H1 (cell line): ENCODE measurements at regions not wholly inside any gene's neighbourhood (a gene's known extent, or its start where the extent isn't known, plus 50 kb on each side); places are given as distances from the start of the nearest gene placed in this dataset.

Experiments used
- CTCF ChIA-PET: fragments of 300-600 bp; sonication (Branson Sonifier 250); formaldehyde crosslinking; loops from one replicate; lab custom pipeline; 2021; ENCODE audit not compliant: partially characterized antibody; lab: Charles Lee
- POLR2A ChIA-PET: fragments of 300-600 bp; sonication (Branson Sonifier 250); formaldehyde crosslinking; loops from one replicate; lab custom pipeline; 2021; ENCODE audit warnings: inconsistent platforms; ENCODE audit not compliant: partially characterized antibody; lab: Charles Lee
- DNase-seq, 2 experiments: peaks; one replicate each; pipeline versions ENCODE4 v3.0.0 to v3.0.0-alpha.2; 2010 to 2022; ENCODE audit warnings: low spot score in 2 of 2, low read depth in 1 of 2, mixed read lengths in 1 of 2
- FAIRE-seq: peaks from 2 replicates; lab custom pipeline; 2011; peaks lifted over from hg19 to GRCh38; lab: Jason Lieb, UNC
- H2AFZ ChIP-seq: 2 replicates; pipeline ENCODE4 v1.8.1; 2012; ENCODE audit warnings: low read length, inconsistent platforms
- H2AK5ac ChIP-seq: 2 replicates; pipeline ENCODE4 v1.6.1; 2013; ENCODE audit warnings: low read depth, low read length
- H2BK120ac ChIP-seq: replicated peaks from 2 replicates; pipeline ENCODE3; 2013; ENCODE audit warnings: low read depth, low read length, inconsistent platforms
- H2BK12ac ChIP-seq: 2 replicates; pipeline ENCODE4 v1.6.1; 2013; ENCODE audit warnings: low read depth, low read length
- H2BK15ac ChIP-seq: 2 replicates; pipeline ENCODE4 v1.6.1; 2013; ENCODE audit warnings: low read length
- H2BK20ac ChIP-seq: 2 replicates; pipeline ENCODE4 v1.6.1; 2013; ENCODE audit warnings: low read length
- H2BK5ac ChIP-seq: 2 replicates; pipeline ENCODE4 v1.6.1; 2013; ENCODE audit warnings: low read depth, low read length
- H3K14ac ChIP-seq: 2 replicates; pipeline ENCODE4 v1.6.1; 2013; ENCODE audit warnings: inconsistent platforms; ENCODE audit not compliant: insufficient read length
- H3K18ac ChIP-seq: 2 replicates; pipeline ENCODE4 v1.6.1; 2013; ENCODE audit warnings: low read length; ENCODE audit errors: extremely low read depth
- H3K23ac ChIP-seq: 2 replicates; pipeline ENCODE4 v1.6.1; 2013; ENCODE audit warnings: inconsistent platforms; ENCODE audit not compliant: insufficient read length
- H3K23me2 ChIP-seq: 2 replicates; pipeline ENCODE4 v1.6.1; 2013; ENCODE audit warnings: low read depth, low read length
- H3K27ac ChIP-seq: 2 replicates; pipeline ENCODE4 v1.6.1; 2011; ENCODE audit warnings: low read depth, low read length, inconsistent platforms
- H3K27me3 ChIP-seq, 4 experiments: replicated peaks in 1 of 4; 1 replicate in 1 of 4; 2 replicates in 3 of 4; pipeline versions ENCODE4 v1.6.1 to v1.8.1; 2011 to 2013; ENCODE audit warnings: low read length in 3 of 4, mild to moderate bottlenecking in 3 of 4, inconsistent platforms in 2 of 4, mixed read lengths in 2 of 4, moderate library complexity in 1 of 4; ENCODE audit not compliant: control insufficient read depth in 3 of 4, insufficient read depth in 3 of 4; ENCODE audit errors: extremely low read depth in 1 of 4
- H3K36me3 ChIP-seq, 4 experiments: 2 replicates each; pipeline versions ENCODE4 v1.6.1 to v1.8.1; 2011 to 2013; ENCODE audit warnings: mild to moderate bottlenecking in 4 of 4, low read length in 3 of 4, moderate library complexity in 2 of 4, control low read depth in 1 of 4, inconsistent platforms in 1 of 4; ENCODE audit not compliant: insufficient read depth in 4 of 4, control insufficient read depth in 2 of 4
- H3K4ac ChIP-seq: replicated peaks from 2 replicates; pipeline ENCODE3; 2013; ENCODE audit warnings: low read length, low read depth, mixed read lengths, inconsistent platforms; ENCODE audit not compliant: insufficient read length
- H3K4me1 ChIP-seq, 4 experiments: replicated peaks in 1 of 4; 1 replicate in 1 of 4; 2 replicates in 3 of 4; pipeline versions ENCODE4 v1.6.1 to v1.8.1; 2011 to 2013; ENCODE audit warnings: low read length in 3 of 4, inconsistent platforms in 2 of 4, mixed read lengths in 1 of 4; ENCODE audit not compliant: insufficient read depth in 4 of 4, control insufficient read depth in 3 of 4
- H3K4me2 ChIP-seq, 2 experiments: 2 replicates each; pipeline versions ENCODE4 v1.6.1 to v1.8.1; 2011 to 2013; ENCODE audit warnings: low read depth in 2 of 2, low read length in 2 of 2, control low read depth in 1 of 2, inconsistent platforms in 1 of 2, mild to moderate bottlenecking in 1 of 2; ENCODE audit not compliant: insufficient read depth in 1 of 2
- H3K4me3 ChIP-seq, 4 experiments: fragments of 200-600, 300-600 bp in 1 of 4; sonication (generic), shearing (Covaris generic), sonication (Bioruptor Twin) in 1 of 4; 2 replicates each; pipeline versions ENCODE4 v1.5.1 to v1.8.1; 2011 to 2016; ENCODE audit warnings: low read length in 4 of 4, low read depth in 3 of 4, control low read depth in 2 of 4, inconsistent platforms in 2 of 4, mild to moderate bottlenecking in 2 of 4, mixed read lengths in 1 of 4, moderate library complexity in 1 of 4; ENCODE audit not compliant: insufficient read depth in 2 of 4; ENCODE audit errors: extremely low read depth in 1 of 4
- H3K56ac ChIP-seq: replicated peaks from 2 replicates; pipeline ENCODE3; 2013; ENCODE audit warnings: low read depth, mild to moderate bottlenecking, mixed read lengths, low read length, inconsistent platforms; ENCODE audit not compliant: insufficient read length
- H3K79me1 ChIP-seq: 2 replicates; pipeline ENCODE4 v1.6.1; 2013; ENCODE audit warnings: low read depth, low read length, control low read depth
- H3K79me2 ChIP-seq, 2 experiments: 2 replicates each; pipeline versions ENCODE4 v1.6.1 to v1.8.1; 2012 to 2013; ENCODE audit warnings: low read length in 2 of 2, mild to moderate bottlenecking in 2 of 2, inconsistent platforms in 1 of 2; ENCODE audit not compliant: insufficient read depth in 2 of 2, control insufficient read depth in 1 of 2
- H3K9ac ChIP-seq, 4 experiments: replicated peaks in 1 of 4; 1 replicate in 1 of 4; 2 replicates in 3 of 4; pipeline versions ENCODE4 v1.6.1 to v1.8.1; 2011 to 2013; ENCODE audit warnings: low read depth in 3 of 4, low read length in 3 of 4, control low read depth in 2 of 4, mild to moderate bottlenecking in 2 of 4, moderate library complexity in 2 of 4, inconsistent platforms in 1 of 4; ENCODE audit errors: extremely low read depth in 1 of 4
- H3K9me3 ChIP-seq, 2 experiments: 2 replicates each; pipeline versions ENCODE4 v1.6.1 to v1.8.1; 2012 to 2013; ENCODE audit warnings: mild to moderate bottlenecking in 2 of 2, moderate library complexity in 2 of 2, control low read depth in 1 of 2, inconsistent platforms in 1 of 2, low read depth in 1 of 2, low read length in 1 of 2, mixed read lengths in 1 of 2; ENCODE audit not compliant: insufficient read depth in 2 of 2
- H4K20me1 ChIP-seq, 2 experiments: replicated peaks in 1 of 2; 2 replicates each; pipeline versions ENCODE3 to v1.8.1; 2011 to 2013; ENCODE audit warnings: inconsistent platforms in 2 of 2, low read length in 2 of 2, mild to moderate bottlenecking in 1 of 2; ENCODE audit not compliant: insufficient read depth in 2 of 2, control insufficient read depth in 1 of 2
- H4K5ac ChIP-seq: 2 replicates; pipeline ENCODE4 v1.6.1; 2013; ENCODE audit warnings: low read length, low read depth, mixed read lengths, inconsistent platforms; ENCODE audit not compliant: insufficient read length
- H4K8ac ChIP-seq: 2 replicates; pipeline ENCODE4 v1.8.0; 2013; ENCODE audit warnings: mild to moderate bottlenecking, moderate library complexity, low read length, inconsistent platforms; ENCODE audit not compliant: insufficient read depth; ENCODE audit errors: extremely low read depth
- H4K91ac ChIP-seq: replicated peaks from 2 replicates; pipeline ENCODE3; 2013; ENCODE audit warnings: low read length, mixed read lengths, inconsistent platforms; ENCODE audit not compliant: insufficient read length
- ATF2 ChIP-seq: IDR thresholded peaks from 2 replicates; pipeline ENCODE4 v1.6.1; 2012; ENCODE audit warnings: low read length, inconsistent platforms
- CHD1 ChIP-seq: IDR thresholded peaks from 2 replicates; pipeline ENCODE4 v1.6.1; 2012; ENCODE audit warnings: low read depth, low read length, improper control_type of control experiment
- CHD2 ChIP-seq: IDR thresholded peaks from 2 replicates; pipeline ENCODE4 v1.6.1; 2012; ENCODE audit warnings: low read length, improper control_type of control experiment
- CTBP2 ChIP-seq: IDR thresholded peaks from 2 replicates; pipeline ENCODE4 v1.7.0; 2011; ENCODE audit warnings: borderline replicate concordance, mild to moderate bottlenecking, moderate library complexity, mixed read lengths, low read length; ENCODE audit not compliant: insufficient read depth, insufficient read length
- EZH2 ChIP-seq: fragments of 200-600 bp; sonication (generic); IDR thresholded peaks from 2 replicates; pipeline ENCODE4 v1.7.1; 2012; ENCODE audit warnings: low read depth, mild to moderate bottlenecking, moderate library complexity, low read length, inconsistent platforms; ENCODE audit not compliant: severe bottlenecking
- HDAC6 ChIP-seq: IDR thresholded peaks from one replicate; pipeline ENCODE4 v1.7.1; 2012; ENCODE audit warnings: low read depth, mild to moderate bottlenecking, inconsistent platforms, low read length, moderate library complexity
- POLR2A ChIP-seq, 2 experiments: IDR thresholded peaks; 1 replicate in 1 of 2; 2 replicates in 1 of 2; pipeline ENCODE4 v1.6.1; 2011; ENCODE audit warnings: low read depth in 2 of 2, low read length in 2 of 2, mild to moderate bottlenecking in 2 of 2; ENCODE audit errors: control extremely low read depth in 1 of 2
- POU5F1 ChIP-seq: IDR thresholded peaks from 2 replicates; pipeline ENCODE4 v1.6.1; 2011; ENCODE audit warnings: low read depth, mild to moderate bottlenecking, low read length, moderate library complexity
- RNF2 ChIP-seq: fragments of 200-900, 300-1000 bp; sonication (generic); IDR thresholded peaks from 2 replicates; pipeline ENCODE4 v1.7.1; 2016; ENCODE audit warnings: borderline replicate concordance, low read depth, mild to moderate bottlenecking, antibody characterized with exemption, low read length; ENCODE audit not compliant: poor library complexity, severe bottlenecking; ENCODE audit errors: missing control alignments
- SIN3A ChIP-seq, 2 experiments: IDR thresholded peaks in 1 of 2; conservative IDR thresholded peaks in 1 of 2; 2 replicates each; pipeline ENCODE4 v1.6.1; 2011 to 2012; ENCODE audit warnings: low read length in 2 of 2, improper control_type of control experiment in 1 of 2, low read depth in 1 of 2, mild to moderate bottlenecking in 1 of 2
- SP1 ChIP-seq: IDR thresholded peaks from 2 replicates; pipeline ENCODE4 v1.6.1; 2011; ENCODE audit warnings: low read depth, low read length
- SUZ12 ChIP-seq: fragments of 200-600 bp; sonication (generic); IDR thresholded peaks from 2 replicates; pipeline ENCODE4 v1.6.1; 2012; ENCODE audit warnings: mild to moderate bottlenecking, inconsistent platforms, low read length, moderate library complexity, mixed read lengths
- TCF12 ChIP-seq: IDR thresholded peaks from 2 replicates; pipeline ENCODE4 v1.6.1; 2011; ENCODE audit warnings: low read depth, mild to moderate bottlenecking, low read length
- WGBS, 2 experiments: shearing (Covaris generic) in 1 of 2; methylation state at CpG; one replicate each; pipeline versions ENCODE4 v1.1.6 to v1.1.7; 2013 to 2015; ENCODE audit warnings: low lambda C conversion rate in 2 of 2, mixed read lengths in 2 of 2, inconsistent platforms in 1 of 2, low coverage in 1 of 2, missing lambda C conversion rate in 1 of 2; ENCODE audit not compliant: insufficient replicate concordance in 2 of 2, insufficient coverage in 1 of 2, insufficient read length in 1 of 2; ENCODE audit errors: extremely low coverage in 1 of 2, missing lambda C conversion rate in 1 of 2; 5-methylcytosine and 5-hydroxymethylcytosine counted together

GRCh38 chr11:56905442-56905841 lies 83.3 kb upstream of the OR5AK2 start:
- H2BK12ac ChIP-seq = no peak overlapping the region
- no peak overlapping the region for H4K8ac ChIP-seq
- ChIA-PET CTCF (no interaction called here), POLR2A (no interaction called here)
- H3K4me3 ChIP-seq = no peak overlapping the region
- H3K79me2 ChIP-seq = no peaks in the 10 kb centered on the region
- FAIRE-seq = no peak
- H4K91ac ChIP-seq = no peak overlapping the region
- no peak overlapping the region for H3K9ac ChIP-seq
- no peak overlapping the region for H3K27ac ChIP-seq
- H3K27me3 ChIP-seq = peaks cover 0 to 1% (median 0%) of the 10 kb centered on the region in 4 experiments; a peak in 1 of 7 replicates
- H3K23ac ChIP-seq = no peak overlapping the region
- H3K4me1 ChIP-seq = no peaks in the 10 kb centered on the region
- H2BK5ac ChIP-seq = no peak overlapping the region
- H4K5ac ChIP-seq = no peak overlapping the region
- H3K36me3 ChIP-seq = no peaks in the 10 kb centered on the region
- no peak overlapping the region for H2BK20ac ChIP-seq
- WGBS, 2 experiments = 94% methylated on average over 4 of the region's 4 CpGs; no CpG with 5 or more reads in 1 of the 2 experiments
- H3K14ac ChIP-seq = no peak overlapping the region
- H3K9me3 ChIP-seq = peaks cover 0 to 39% of the 10 kb centered on the region in 2 experiments; a peak in 1 of 4 replicates
- H3K4me2 ChIP-seq = no peak overlapping the region
- no peak overlapping the region for H2AFZ ChIP-seq
- no peaks in the 10 kb centered on the region for H3K23me2 ChIP-seq
- no peak overlapping the region for H2BK120ac ChIP-seq
- H2BK15ac ChIP-seq = no peak overlapping the region
- H3K4ac ChIP-seq = no peak overlapping the region
- H3K18ac ChIP-seq = no peak overlapping the region
- DNase-seq = no peak
- H3K79me1 ChIP-seq = no peaks in the 10 kb centered on the region
- H4K20me1 ChIP-seq = no peaks in the 10 kb centered on the region
- no peak overlapping the region for H3K56ac ChIP-seq
- H2AK5ac ChIP-seq = no peak overlapping the region
- TF ChIP-seq POLR2A (IDR thresholded peaks at IDR 0.05; ENCODE audit: control extremely low read depth in 1 of 2, low read depth in 2 of 2, low read length in 2 of 2) = no peak
- no peak for TF ChIP-seq CHD2
- TF ChIP-seq TCF12 = no peak
- no peak for TF ChIP-seq ATF2
- no peak for TF ChIP-seq EZH2
- no peak for TF ChIP-seq SUZ12
- no peak for TF ChIP-seq SIN3A (conservative IDR thresholded peaks at IDR 0.05 in 1 of 2, IDR thresholded peaks at IDR 0.05 in 1 of 2; ENCODE audit: low read depth in 1 of 2, low read length in 2 of 2)
- no peak for TF ChIP-seq SP1
- TF ChIP-seq POU5F1 = no peak
- TF ChIP-seq HDAC6 = no peak
- no peak for TF ChIP-seq CHD1
- TF ChIP-seq RNF2 = no peak
- no peak for TF ChIP-seq CTBP2
